SK-N-SH (cell line): ENCODE measurements at regions not wholly inside any gene's neighbourhood (a gene's known extent, or its start where the extent isn't known, plus 50 kb on each side); places are given as distances from the start of the nearest gene placed in this dataset.

Source experiments
- CTCF ChIA-PET: fragments of 300-600, 350-600 bp; formaldehyde crosslinking; extraction: SDS; loops from one replicate; lab custom pipeline; 2021; lab: Yijun Ruan, JAX
- POLR2A ChIA-PET: fragments of 350-600 bp; sonication (Branson Sonifier 250); formaldehyde crosslinking; extraction: SDS; loops from one replicate; lab custom pipeline; 2020; ENCODE audit warnings: antibody characterized with exemption, inconsistent platforms; lab: Yijun Ruan, JAX
- DNase-seq: peaks from one replicate; pipeline ENCODE4 v3.0.0; 2012
- H2AFZ ChIP-seq: fragments of 200-600 bp; sonication (generic); 2 replicates; pipeline ENCODE4 v1.8.1; 2016; ENCODE audit warnings: antibody characterized with exemption, mild to moderate bottlenecking, low read depth
- H3F3A ChIP-seq: fragments of 200-600 bp; sonication (generic); replicated peaks from 2 replicates; pipeline ENCODE3; 2016; ENCODE audit warnings: antibody characterized with exemption, mild to moderate bottlenecking; ENCODE audit not compliant: insufficient read depth
- H3K27ac ChIP-seq, 2 experiments: fragments of 200-500 bp in 1 of 2; fragments of 200-600 bp in 1 of 2; sonication (Bioruptor generic) in 1 of 2; sonication (generic), shearing (Covaris generic) in 1 of 2; 2 replicates each; pipeline versions ENCODE4 v1.5.1 to v1.6.1; 2014 to 2016; ENCODE audit warnings: low read depth in 2 of 2, inconsistent platforms in 1 of 2, low read length in 1 of 2, mild to moderate bottlenecking in 1 of 2, mixed read lengths in 1 of 2
- H3K27me3 ChIP-seq: fragments of 200-600 bp; sonication (generic), shearing (Covaris generic); 2 replicates; pipeline ENCODE4 v1.6.1; 2016; ENCODE audit warnings: mixed run types; ENCODE audit not compliant: insufficient read depth
- H3K36me3 ChIP-seq, 2 experiments: fragments of 200-500 bp in 1 of 2; fragments of 200-600 bp in 1 of 2; sonication (Bioruptor generic) in 1 of 2; sonication (generic) in 1 of 2; replicated peaks in 1 of 2; 2 replicates each; pipeline versions ENCODE3 to v1.5.1; 2014 to 2016; ENCODE audit warnings: low read length in 1 of 2, mild to moderate bottlenecking in 1 of 2; ENCODE audit not compliant: insufficient read depth in 2 of 2, control insufficient read depth in 1 of 2
- H3K4me1 ChIP-seq, 2 experiments: fragments of 200-500 bp in 1 of 2; fragments of 200-600 bp in 1 of 2; sonication (Bioruptor generic) in 1 of 2; sonication (generic), shearing (Covaris generic) in 1 of 2; 2 replicates each; pipeline versions ENCODE4 v1.5.1 to v1.6.1; 2014 to 2016; ENCODE audit warnings: low read depth in 1 of 2, low read length in 1 of 2, mixed run types in 1 of 2; ENCODE audit not compliant: insufficient read depth in 2 of 2, control insufficient read depth in 1 of 2
- H3K4me2 ChIP-seq: fragments of 200-600 bp; sonication (generic), shearing (Covaris generic); 2 replicates; pipeline ENCODE4 v1.6.1; 2017; ENCODE audit warnings: mixed run types
- H3K4me3 ChIP-seq, 2 experiments: fragments of 200-500 bp in 1 of 2; fragments of 200-600 bp in 1 of 2; sonication (Bioruptor generic) in 1 of 2; sonication (generic), shearing (Covaris generic) in 1 of 2; 2 replicates each; pipeline versions ENCODE4 v1.5.1 to v1.8.1; 2014 to 2016; ENCODE audit warnings: low read depth in 2 of 2, inconsistent platforms in 1 of 2, low read length in 1 of 2, mild to moderate bottlenecking in 1 of 2, mixed read lengths in 1 of 2, moderate library complexity in 1 of 2
- H3K79me2 ChIP-seq: fragments of 200-600 bp; sonication (generic); 2 replicates; pipeline ENCODE4 v1.8.1; 2017; ENCODE audit warnings: mild to moderate bottlenecking; ENCODE audit not compliant: insufficient read depth
- H3K9ac ChIP-seq: fragments of 200-600 bp; sonication (generic); 2 replicates; pipeline ENCODE4 v1.6.1; 2017; ENCODE audit warnings: mixed run types
- H3K9me2 ChIP-seq: fragments of 200-600 bp; sonication (generic); 2 replicates; pipeline ENCODE4 v1.6.1; 2017; ENCODE audit warnings: mixed run types
- H3K9me3 ChIP-seq: fragments of 200-600 bp; sonication (generic); 2 replicates; pipeline ENCODE4 v1.6.1; 2017; ENCODE audit warnings: mixed run types, mild to moderate bottlenecking, moderate library complexity
- H4K20me1 ChIP-seq: fragments of 200-600 bp; sonication (generic); 2 replicates; pipeline ENCODE4 v1.6.1; 2017; ENCODE audit warnings: mild to moderate bottlenecking, mixed run types; ENCODE audit not compliant: insufficient read depth
- CHD2 ChIP-seq: fragments of 150-350 bp; IDR thresholded peaks from 2 replicates; pipeline ENCODE4 v1.6.1; 2018; ENCODE audit warnings: low read length; ENCODE audit not compliant: partially characterized antibody
- ELF1 ChIP-seq: IDR thresholded peaks from 2 replicates; pipeline ENCODE4 v1.4.0; 2012
- EP300 ChIP-seq, 2 experiments: IDR thresholded peaks; 2 replicates each; pipeline versions ENCODE4 v1.4.0 to v1.6.1; 2012; ENCODE audit warnings: borderline replicate concordance in 1 of 2, low read depth in 1 of 2, low read length in 1 of 2
- FOXM1 ChIP-seq: IDR thresholded peaks from 2 replicates; pipeline ENCODE4 v1.4.0; 2012; ENCODE audit warnings: low read depth, mild to moderate bottlenecking
- JUND ChIP-seq: IDR thresholded peaks from 2 replicates; pipeline ENCODE4 v1.4.0; 2012
- MAX ChIP-seq: IDR thresholded peaks from 2 replicates; pipeline ENCODE4 v1.4.0; 2012; ENCODE audit warnings: low read depth
- NRF1 ChIP-seq: IDR thresholded peaks from 2 replicates; pipeline ENCODE4 v1.6.1; 2012; ENCODE audit warnings: low read depth, mild to moderate bottlenecking, low read length
- RAD21 ChIP-seq: IDR thresholded peaks from 2 replicates; pipeline ENCODE4 v1.6.1; 2012; ENCODE audit warnings: mild to moderate bottlenecking, low read length
- RCOR1 ChIP-seq: fragments of 150-350 bp; IDR thresholded peaks from 2 replicates; pipeline ENCODE4 v1.6.1; 2017; ENCODE audit warnings: antibody characterized with exemption, low read length
- RXRA ChIP-seq: IDR thresholded peaks from 2 replicates; pipeline ENCODE4 v1.4.0; 2012; ENCODE audit warnings: low read depth, mild to moderate bottlenecking, borderline replicate concordance
- SMC3 ChIP-seq: IDR thresholded peaks from 2 replicates; pipeline ENCODE4 v1.6.1; 2012; ENCODE audit warnings: low read depth, low read length, improper control_type of control experiment
- TCF12 ChIP-seq: IDR thresholded peaks from 2 replicates; pipeline ENCODE4 v1.4.0; 2012
- ZBTB33 ChIP-seq: IDR thresholded peaks from 2 replicates; pipeline ENCODE4 v1.4.0; 2012; ENCODE audit warnings: low read depth, borderline replicate concordance
- WGBS: methylation state at CpG from one replicate; pipeline ENCODE4 v1.1.6; 2017; ENCODE audit warnings: low lambda C conversion rate; 5-methylcytosine and 5-hydroxymethylcytosine counted together
- TF ChIP-seq, protein P1 (sequence below): IDR thresholded peaks from 2 replicates; pipeline ENCODE4; 2012
- TF ChIP-seq, protein P2 (sequence below): fragments of 200-600 bp; sonication (generic); IDR thresholded peaks from 2 replicates; pipeline ENCODE4 v1.6.1; 2017; ENCODE audit warnings: antibody characterized with exemption, mild to moderate bottlenecking, moderate library complexity

DNA sequence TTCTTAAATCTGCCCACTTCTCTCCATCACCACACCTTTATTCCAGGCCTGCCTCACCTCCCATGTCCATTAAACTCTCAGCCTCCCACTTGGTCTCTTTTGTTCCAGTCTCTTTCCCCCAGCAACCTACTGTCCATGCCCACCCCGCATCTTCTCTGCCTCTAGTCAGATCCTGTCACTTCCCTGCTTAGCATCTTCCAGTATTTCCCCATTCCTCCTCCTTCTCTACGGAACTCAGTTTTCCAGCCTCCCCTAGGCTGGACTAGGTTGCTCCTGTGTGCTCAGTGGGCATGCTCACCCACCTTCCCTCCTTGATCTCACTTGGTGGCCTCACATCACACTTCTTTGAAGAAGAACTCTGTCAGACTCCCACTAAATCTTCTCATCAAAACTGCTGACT is 179.8 kb downstream of the BAMBI start (continued):
- no peak for TF ChIP-seq ZBTB33
- no peak for TF ChIP-seq JUND
- TF ChIP-seq RXRA, result no peak
- no peak for TF ChIP-seq FOXM1

GRCh38 chr10:28858646-28859045 is 181.3 kb downstream of the BAMBI start:
- Histone ChIP-seq H3K27ac (no peak overlapping the region), H3F3A (no peaks in the 10 kb centered on the region), H2AFZ (no peak overlapping the region), H3K4me3 (no peak overlapping the region), H4K20me1 (no peaks in the 10 kb centered on the region), H3K27me3 (peaks cover under 1% of the 10 kb centered on the region; the same call in 1 of the 2 replicates), H3K36me3 (no peaks in the 10 kb centered on the region), H3K79me2 (no peaks in the 10 kb centered on the region), H3K4me1 (no peaks in the 10 kb centered on the region), H3K9me3 (no peaks in the 10 kb centered on the region), H3K4me2 (no peak overlapping the region), H3K9ac (no peak overlapping the region), H3K9me2 (no peaks in the 10 kb centered on the region)
- no peak for DNase-seq
- CTCF ChIA-PET, result no interaction called here
- POLR2A ChIA-PET, result no interaction called here
- TF ChIP-seq TCF12 (no peak), SMC3 (no peak), ZBTB33 (no peak), CHD2 (no peak), MAX (no peak), ELF1 (no peak), RAD21 (no peak), RCOR1 (no peak), NRF1 (no peak), EP300 (IDR thresholded peaks at IDR 0.05; ENCODE audit: borderline replicate concordance in 1 of 2, low read depth in 1 of 2, low read length in 1 of 2) (no peak)
- TF ChIP-seq, protein P1, sequence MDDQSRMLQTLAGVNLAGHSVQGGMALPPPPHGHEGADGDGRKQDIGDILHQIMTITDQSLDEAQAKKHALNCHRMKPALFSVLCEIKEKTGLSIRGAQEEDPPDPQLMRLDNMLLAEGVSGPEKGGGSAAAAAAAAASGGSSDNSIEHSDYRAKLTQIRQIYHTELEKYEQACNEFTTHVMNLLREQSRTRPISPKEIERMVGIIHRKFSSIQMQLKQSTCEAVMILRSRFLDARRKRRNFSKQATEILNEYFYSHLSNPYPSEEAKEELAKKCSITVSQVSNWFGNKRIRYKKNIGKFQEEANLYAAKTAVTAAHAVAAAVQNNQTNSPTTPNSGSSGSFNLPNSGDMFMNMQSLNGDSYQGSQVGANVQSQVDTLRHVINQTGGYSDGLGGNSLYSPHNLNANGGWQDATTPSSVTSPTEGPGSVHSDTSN, result no peak
- TF ChIP-seq, protein P2, sequence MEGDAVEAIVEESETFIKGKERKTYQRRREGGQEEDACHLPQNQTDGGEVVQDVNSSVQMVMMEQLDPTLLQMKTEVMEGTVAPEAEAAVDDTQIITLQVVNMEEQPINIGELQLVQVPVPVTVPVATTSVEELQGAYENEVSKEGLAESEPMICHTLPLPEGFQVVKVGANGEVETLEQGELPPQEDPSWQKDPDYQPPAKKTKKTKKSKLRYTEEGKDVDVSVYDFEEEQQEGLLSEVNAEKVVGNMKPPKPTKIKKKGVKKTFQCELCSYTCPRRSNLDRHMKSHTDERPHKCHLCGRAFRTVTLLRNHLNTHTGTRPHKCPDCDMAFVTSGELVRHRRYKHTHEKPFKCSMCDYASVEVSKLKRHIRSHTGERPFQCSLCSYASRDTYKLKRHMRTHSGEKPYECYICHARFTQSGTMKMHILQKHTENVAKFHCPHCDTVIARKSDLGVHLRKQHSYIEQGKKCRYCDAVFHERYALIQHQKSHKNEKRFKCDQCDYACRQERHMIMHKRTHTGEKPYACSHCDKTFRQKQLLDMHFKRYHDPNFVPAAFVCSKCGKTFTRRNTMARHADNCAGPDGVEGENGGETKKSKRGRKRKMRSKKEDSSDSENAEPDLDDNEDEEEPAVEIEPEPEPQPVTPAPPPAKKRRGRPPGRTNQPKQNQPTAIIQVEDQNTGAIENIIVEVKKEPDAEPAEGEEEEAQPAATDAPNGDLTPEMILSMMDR, result no peak
- WGBS, result 69% methylated on average over 2 of the region's 2 CpGs
